Superior temporal gyrus (tissue), 1 donor: ENCODE measurements at regions not wholly inside any gene's neighbourhood (a gene's known extent, or its start where the extent isn't known, plus 50 kb on each side); places are given as distances from the start of the nearest gene placed in this dataset.
"Not testable (repeated sequence)": the region's sequence is repeated elsewhere in the genome, so short reads cannot be mapped to it uniquely, and the experiment has no call there.

Experiments used
- DNase-seq: peaks from one replicate; pipeline ENCODE4 v3.0.0-alpha.2; 2016; ENCODE audit errors: extremely low spot score

DNA sequence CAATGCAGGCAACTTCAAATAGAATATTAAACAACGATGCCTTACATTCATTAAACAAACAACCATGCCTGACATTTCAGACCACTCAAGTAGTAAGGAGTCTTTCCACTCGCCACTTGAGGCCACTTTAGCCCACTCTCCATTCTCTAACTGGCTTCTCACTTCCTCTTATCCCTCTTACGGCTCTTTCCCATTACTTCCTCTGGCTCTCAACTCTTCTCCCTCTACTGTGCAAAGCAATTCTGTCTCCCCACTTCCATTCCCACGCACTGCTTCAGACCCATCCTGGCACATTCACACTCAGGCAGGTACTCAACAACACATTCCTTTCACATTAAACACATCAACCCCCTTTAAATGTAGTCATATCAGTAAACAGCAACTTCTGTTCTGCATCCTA lies 229.8 kb upstream of the IPO5 start:
- DNase-seq: no peak

DNA sequence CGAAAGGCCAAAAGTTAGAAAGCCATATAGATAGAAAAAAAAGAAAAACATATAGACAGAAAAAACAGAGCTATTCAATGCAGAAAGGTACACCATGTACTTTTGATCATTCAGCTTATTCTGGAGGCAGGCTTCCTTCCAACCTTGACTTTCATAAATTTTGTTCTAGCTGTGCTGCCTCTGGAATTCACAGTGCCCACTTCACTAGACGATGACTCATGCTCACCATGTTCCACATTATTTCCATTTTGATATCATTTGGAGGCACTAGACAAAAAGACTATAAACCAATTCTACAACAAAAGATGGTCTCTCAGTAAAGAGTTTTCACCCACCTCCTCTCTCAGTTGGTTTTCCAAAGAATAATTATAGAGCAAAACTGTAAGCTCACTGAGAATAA lies 229.0 kb upstream of the IPO5 start:
- peak; percentile 74 for DNase-seq

DNA sequence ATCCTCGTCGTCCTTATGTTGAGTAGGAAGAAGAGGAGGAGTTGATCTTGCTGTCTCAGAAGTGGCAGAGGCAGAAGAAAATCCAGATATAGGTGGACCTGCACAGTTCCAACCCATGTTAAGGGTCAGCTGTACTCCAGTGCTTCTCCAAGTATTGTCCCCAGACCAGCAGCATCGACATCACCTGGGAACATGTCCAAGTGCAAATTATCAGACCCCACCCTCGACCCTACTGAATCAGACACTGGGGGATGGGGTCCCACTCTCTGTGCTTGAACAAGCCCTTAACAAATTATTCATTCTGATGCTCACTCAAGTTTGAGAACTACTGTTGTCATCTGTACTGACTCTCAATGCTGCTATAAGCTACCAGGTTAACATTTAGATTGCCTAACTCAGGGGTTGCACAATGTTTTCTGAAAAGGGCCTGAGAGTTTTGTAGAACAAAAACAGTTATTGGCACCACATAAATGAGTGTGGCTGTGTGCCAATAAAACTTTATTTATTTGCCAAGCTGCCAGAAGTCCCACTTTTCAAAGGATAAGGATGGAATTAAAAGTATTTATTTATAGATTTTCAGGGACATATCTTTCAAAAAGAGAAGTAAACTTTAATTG lies 226.7 kb upstream of the IPO5 start:
- peak; percentile 12 for DNase-seq

DNA sequence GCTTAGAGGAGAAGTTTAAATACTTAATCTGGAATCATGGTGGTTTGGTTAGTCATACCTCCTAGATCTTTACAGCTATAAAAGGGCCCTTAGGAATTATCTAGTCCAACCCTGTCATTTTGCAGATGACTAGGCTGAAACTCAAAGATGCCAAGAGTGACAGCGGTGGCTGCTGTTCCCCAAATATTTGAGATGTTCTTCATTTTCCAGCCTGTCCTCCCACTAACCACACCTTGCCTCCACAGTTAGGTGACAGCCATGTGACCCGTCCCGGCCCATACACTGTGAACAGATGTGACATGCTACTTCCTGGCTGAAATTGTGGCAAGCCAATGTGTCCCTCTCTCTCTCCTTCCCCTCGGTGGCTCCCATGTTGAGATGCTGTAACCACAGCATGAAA lies 225.5 kb upstream of the IPO5 start:
- peak; percentile 17 for DNase-seq

DNA sequence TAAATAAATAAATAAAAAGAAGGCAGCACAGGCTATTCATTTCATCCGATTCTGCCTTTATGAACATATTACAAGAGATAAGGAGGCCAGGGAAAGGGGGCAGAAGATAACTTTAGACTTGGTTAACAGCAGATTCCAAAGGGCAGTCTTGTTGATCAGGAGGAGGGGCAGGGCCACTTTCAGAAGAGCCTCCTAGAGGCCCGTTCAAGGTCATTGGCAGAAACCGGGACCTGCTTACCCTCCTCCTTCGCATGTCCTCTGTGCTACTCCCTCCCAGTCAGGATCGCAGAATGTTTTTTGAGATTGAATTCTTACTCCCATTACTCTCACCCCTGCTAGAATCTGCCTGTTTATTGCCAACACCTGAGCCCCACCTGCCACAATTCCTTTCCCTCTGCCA lies 217.0 kb upstream of the IPO5 start:
- DNase-seq: no peak

DNA sequence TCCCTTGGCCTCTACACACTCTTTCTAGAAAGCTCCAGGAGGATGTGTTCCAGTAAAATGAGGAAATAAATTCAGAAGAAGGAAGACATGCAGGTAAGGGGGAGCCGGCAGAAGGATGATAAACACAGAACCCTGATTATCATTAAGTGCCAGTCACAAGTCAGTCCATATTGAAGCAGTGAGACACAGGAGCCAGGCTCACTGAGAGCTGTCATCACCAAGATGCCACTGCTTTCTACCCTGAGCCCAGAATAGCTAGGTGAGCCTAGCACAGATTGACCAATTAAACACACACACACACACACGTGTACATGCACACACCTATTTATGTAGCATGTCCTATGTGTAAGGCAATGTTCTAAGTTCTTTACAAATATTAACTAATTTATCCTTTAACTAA lies 211.4 kb upstream of the IPO5 start:
- no peak for DNase-seq

DNA sequence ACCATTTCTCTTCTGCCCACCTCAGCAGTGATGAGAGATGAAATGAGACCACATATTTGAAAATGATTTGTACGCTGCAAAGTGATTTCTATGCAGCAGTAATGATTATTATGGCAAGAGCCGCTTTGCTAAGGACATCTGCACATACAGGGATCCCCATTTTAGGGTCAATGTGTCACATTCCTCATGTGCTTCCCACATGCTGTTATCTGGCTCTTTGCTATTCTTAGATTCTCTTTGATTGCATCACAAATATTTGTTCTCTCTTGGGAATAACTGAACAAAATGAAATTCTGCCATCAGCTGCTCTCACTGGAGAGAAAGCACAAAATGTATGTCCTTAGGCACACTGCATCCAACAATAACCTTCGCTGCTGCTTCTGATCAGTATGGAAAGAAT lies 209.5 kb upstream of the IPO5 start:
- DNase-seq: peak; percentile 26

DNA sequence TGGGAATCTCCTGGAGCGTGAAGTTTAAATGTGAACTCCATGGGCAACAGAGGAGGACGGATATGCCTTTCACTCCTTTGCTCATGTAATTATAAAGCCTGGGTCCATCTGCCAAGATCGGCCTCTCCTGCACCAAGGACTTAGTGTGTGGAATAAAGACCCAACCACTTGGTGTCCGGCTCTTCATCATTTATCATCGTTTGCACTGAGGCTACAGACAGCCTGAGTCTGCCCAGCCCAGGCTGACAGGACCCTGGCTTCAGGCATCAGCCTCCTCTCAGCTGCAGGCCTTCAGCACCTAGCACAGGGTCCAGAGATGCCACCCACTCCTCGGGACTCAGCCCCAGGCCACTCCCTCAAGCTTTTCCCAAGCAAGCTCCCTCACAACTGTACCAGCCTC lies 206.8 kb upstream of the IPO5 start:
- no peak for DNase-seq

DNA sequence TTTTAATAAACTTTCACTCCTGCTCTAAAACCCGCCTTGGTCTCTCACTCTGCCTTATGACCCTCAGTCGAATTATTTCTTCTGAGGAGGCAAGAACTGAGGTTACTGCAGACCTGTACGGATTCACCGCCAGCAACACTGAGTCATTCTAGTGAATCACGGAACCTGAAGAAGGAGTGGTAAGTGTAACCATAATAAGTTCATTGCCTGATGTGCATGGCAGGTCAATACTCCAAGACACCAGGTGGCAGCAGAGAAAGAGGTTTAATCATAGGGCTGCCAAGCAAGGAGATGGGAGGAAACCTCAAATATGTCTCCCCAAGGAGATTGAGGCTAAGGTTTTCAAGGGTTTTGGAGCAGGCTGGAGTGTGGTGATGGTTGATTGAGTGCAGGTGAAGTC lies 204.3 kb upstream of the IPO5 start:
- no peak for DNase-seq

DNA sequence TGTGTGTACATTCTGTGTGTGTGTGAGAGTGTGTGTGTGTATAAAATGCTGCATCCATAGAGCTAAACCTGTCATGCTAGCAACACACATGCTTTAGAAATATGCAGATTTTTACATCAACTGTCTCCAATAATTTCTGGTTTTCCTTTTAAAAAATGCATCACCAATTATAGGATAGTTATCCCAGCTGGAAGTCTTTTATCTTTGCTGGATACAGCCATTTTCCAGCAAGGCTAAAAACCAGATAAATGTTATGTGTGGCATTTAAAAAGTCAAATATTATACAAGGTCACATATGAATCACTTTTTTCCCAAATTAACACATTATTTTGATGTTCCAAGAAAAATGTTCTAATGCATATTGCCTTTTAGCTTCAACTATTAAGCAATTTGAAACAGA lies 202.0 kb upstream of the IPO5 start:
- DNase-seq: no peak

DNA sequence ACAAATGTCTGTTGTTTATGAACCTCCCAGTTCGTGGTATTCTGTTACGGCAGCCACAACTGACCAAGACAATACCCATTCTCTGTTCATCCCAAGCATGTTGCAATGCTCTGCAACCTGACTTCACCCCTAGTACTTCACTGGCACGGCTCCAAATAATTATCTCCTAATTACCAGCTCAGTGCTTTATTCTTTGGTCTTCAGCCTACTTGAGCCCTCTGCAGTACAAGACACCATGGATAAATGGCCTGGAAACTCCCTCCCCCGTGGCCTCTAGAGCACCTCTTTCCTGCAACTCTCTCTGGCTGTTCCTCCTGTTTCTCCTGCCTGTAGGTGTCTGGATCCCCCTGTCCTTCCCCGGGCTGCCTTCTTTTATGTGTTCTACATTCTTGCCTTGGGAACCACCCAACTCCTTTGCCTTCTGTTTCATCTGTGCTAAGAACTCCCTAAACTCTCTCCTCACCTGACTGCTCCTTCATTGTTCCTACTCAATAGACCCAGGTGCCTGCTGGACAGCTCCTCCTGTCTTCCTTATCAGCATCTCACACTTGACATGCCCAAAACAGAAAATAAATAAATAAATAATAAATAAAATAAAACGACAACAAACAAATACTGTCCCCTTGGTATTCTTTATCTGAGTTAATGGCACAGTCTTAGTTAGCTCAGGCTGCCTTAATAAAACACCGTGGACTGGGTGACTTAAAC lies 200.4 kb upstream of the IPO5 start:
- DNase-seq: no peak

DNA sequence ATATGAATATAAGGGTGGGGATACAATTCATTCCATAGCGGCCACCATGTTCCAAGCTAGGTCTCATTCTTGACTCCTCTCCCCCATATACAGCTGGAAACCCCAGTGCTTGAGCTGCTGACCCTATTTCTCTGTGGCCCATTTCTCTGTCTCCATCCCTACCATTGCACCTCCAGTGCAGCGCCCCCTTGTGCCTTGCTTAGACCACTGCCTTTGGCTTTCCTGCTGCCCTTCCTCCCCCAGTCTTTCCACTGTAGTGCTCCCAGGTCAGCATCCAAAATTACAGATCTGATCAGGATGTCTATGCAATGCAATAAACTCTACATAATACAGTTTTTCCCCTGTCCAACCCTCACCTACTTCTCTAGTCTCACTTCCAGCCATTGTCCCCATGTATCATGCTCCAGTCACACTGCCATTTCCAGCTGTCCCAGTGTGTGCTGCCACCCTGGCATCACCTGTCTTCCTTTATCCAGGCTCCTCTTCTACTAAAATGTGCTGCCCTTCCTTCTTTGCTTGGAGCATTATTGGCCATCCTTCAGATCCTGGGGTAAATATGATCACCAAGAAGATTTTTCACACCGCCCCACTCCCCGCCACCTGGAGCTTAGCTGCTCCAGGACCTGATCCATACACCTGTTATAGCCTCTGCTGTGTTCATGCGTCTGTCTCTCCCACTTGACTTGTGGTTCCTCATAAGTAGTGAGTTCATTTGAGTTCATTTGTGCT lies 199.4 kb upstream of the IPO5 start:
- DNase-seq: no peak

DNA sequence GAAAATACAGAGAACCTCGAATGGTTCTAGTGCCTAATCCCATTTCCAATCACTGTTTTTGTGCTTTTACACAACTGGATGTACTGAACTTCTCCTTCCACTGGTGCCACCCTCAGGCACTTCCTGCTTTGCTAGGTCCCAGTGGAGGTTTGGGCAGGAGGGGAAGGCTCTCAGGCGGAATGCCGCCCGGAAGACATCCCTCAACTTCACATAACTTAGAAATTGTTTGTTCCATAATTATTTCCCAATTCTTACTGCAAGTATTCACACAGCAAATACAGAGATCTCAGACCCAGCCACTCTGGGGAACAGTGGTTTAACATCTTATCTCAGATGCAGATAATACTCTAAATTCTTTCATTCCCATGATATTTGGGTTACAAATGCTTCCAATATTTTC lies 195.7 kb upstream of the IPO5 start:
- DNase-seq: no peak

DNA sequence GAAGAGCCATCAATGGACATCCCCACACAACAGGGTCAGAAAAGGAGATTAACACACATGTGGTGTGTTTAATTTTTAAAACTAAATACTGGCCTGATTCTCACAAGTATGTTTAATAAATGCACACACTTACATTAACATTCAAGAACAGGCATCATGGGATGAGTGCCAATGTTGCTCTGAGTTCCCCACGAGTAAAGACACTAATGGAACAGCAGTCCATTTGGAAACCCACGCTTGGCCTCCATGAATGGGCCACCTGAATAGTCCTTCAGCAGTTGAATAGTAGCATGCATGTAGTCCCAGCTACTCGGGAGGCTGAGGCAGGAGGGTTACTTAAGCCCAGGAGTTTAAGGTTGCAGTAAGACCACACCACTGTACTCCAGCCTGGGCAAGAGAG lies 195.2 kb upstream of the IPO5 start:
- DNase-seq: no peak

DNA sequence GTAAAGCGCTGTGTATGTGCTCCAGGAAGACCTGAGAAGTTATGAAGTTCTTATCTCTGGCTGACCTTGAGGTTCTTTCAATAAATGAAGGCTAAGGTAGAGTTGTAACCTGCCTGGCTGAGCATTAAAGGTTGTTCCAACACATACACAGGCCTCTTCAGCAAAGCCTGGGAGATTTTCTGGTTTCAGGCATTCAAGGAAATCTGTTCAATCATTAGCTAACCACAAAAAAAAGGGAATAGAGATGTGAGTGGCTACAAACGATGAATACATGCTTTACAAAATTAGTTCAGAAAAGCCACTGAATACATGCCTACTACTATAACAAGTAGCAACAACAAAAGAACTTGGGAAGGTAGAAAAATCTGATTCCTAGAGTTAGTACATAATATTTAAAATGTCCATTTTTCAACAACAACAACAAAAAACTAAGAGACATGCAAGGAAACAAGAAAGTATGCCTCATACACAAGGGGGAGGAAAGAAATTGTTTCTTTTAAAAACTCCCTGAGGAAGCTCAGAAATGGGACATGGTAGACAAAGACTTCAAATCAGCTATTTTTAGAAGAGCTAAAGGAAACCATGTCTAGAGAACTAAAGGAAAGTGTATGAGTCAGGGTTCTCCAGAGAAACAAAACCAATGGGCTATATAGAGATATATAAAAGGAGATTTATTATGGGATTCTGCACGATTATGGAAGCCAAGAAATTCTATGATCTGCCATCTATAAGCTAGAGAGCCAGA lies 191.5 kb upstream of the IPO5 start:
- no peak for DNase-seq

DNA sequence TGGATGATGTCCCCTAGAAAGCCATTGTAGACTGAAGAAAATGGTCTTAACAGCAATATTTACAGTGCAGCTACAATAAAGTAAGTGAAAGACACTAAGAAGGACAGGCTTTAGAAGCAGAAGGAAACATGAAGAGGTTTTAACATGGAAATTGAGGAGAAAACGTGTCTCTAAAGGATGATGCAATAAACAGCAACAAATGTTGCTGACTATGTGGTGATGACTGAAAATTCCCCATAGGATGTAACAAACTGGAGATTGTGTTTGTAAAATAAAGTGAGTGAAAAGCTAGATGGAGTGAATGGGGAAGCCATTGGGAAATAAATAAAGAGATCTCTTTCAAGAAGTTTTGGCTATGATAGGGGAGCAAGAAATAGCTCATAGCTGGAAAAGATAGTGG lies 186.7 kb upstream of the IPO5 start:
- DNase-seq: no peak

DNA sequence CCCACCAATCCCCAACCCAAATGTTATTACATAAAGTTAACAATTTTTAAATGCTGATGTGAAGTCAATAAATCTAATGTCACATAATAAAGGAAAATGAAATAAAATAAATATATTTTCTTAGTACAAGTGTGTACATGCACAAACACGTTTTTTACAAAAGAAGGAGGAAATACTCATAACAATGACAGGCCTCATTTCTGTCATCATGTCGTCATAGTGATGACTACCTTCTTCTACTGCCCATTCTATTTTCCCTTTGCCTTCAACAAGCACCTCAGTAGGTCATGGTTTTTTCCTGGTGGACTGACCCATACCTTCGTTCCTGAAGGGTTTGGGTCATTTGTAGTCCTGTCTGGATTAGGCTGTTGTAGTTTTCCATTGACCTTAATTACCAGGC lies 185.3 kb upstream of the IPO5 start:
- DNase-seq: no peak

DNA sequence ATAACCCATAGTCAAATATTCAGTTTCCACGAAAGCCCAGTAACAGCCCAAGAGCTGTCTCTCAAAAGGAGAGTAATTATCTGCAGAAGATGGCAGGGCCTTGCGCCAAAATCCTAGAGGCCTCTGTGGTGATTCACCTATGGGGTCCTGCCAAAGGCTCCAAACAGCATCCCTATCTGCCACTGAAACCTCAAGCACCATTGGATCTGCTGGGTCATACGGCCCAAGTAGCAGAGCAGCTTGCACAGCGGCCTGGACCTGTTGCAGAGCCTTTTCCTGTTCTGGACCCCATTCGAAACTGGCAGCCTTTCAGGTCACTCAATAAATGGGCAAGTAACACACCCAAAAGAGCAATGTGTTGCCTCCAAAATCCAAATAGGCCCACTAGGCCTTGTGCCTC lies 183.2 kb upstream of the IPO5 start:
- DNase-seq: not testable (repeated sequence)

DNA sequence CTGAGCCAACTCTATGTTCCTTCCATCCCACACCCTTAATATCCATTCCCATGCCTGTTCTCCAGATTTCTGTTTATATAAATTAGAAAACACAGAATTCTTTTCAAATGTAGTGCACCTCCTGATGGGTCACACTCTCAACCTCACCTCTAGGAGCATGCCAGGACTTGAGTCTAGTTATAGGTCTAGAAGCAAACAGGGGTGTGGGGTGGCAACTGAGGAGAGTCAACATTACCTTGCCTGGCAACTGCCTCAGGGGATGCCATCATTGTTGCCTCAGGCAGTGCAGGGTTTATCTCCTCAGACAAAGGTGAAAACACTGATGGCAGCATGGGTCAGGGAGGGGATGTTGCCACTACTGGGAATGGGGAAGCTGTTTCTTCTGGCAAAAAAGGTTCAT lies 181.0 kb upstream of the IPO5 start:
- DNase-seq: not testable (repeated sequence)

DNA sequence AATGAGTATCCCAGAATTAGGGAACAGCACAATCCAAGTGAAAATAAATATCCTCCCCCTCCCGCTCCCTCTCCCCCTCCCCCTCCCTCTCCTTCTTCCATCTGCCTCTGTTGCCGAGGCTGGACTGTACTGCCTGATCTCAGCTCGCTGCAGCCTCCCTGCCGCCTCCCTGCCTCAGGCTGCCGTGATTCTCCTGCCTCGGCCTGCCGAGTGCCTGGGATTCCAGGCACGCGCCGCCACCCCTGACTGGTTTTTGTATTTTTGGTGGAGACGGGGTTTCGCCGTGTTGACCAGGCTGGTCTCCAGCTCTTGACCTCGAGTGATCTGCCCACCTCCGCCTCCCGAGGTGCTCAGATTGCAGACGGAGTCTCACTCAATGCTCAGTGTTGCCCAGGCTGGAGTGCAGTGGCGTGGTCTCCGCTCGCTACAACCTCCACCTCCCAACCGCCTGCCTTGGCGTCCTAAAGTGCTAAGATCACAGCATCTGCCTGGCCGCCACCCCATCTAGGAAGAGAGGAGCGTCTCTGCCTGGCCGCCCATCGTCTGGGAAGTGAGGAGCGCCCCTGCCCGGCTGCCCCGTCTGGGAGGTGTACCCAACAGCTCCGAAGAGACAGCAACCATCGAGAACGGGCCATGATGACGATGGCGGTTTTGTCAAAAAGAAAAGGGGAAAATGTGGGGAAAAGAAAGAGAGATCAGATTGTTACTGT lies 178.9 kb upstream of the IPO5 start:
- DNase-seq: not testable (repeated sequence)

DNA sequence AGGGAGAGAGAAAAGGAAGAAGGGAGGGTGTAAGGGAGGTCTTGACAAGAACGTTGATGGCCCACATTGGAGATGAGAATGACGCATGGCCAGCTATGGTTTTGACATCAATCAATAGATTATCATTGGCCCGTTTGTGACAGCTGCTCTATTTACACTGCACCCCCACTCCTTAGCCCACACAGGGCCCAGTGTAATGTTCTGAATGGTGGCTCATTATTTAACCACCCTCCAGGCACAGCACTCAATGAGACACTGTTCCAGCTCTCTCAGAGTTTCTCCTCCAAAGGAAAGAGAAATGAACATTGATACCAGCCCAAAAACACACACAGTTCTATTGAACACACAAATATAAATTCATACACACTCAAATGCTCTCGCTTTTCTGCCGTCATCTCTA lies 173.0 kb upstream of the IPO5 start:
- DNase-seq: peak; percentile 75

DNA sequence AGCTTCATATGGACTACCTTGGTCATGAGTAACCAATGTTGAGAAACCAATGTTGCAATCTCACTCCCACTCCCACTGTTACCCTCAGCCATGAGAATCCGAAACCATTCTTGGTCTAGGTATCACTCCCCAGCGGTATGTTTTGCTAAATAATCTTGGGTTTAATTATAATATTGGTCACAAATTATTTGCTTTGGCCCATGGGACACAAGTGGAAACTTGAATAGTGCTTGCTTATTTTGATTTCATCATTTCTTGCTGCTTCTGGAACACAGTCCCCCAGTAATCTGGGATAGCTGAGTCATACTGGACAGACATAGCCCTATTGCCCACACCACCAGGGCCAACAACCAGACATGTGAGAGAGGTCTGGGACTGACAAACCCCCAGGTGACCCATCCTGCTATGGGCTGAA lies 171.6 kb upstream of the IPO5 start:
- no peak for DNase-seq
